ENCODE measurements at regions not wholly inside any gene's neighbourhood (a gene's known extent, or its start where the extent isn't known, plus 50 kb on each side); places are given as distances from the start of the nearest gene placed in this dataset.

DNA sequence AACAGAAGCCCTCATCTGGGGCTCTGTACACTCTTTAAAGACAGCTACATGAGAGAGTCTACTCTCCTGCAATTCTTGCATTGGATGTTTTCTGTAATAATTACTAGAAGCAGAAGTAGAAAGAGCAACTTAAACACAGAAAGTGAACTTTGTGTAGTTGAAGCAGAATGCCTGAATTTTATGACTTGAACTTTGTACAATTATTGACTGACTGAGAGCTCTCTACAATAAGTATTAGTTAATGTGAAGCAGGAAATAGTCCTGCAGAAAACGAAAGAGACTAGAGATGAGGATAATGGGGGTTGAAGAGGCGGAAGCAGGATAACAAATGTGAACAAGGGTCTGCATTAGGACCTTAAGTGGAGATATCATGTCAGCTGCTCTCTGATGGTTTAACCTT lies 79.2 kb upstream of the STK39 start:
- TF ChIP-seq BACH2 (CRISPR knock-in tag; IDR thresholded peaks at IDR 0.05; ENCODE audit: borderline replicate concordance) (no peak), CSDC2 (CRISPR knock-in tag; IDR thresholded peaks at IDR 0.05) (no peak), ISL1 (CRISPR knock-in tag; IDR thresholded peaks at IDR 0.05) (no peak), TCF4 (CRISPR knock-in tag; IDR thresholded peaks at IDR 0.05; ENCODE audit: borderline replicate concordance) (no peak), ZC3H10 (CRISPR knock-in tag; IDR thresholded peaks at IDR 0.05) (no peak), ZFP30 (CRISPR knock-in tag; IDR thresholded peaks at IDR 0.05) (no peak)
